Activated naive CD4-positive, alpha-beta T cell treated with anti-CD3 and anti-CD28 coated beads, Interleukin-2, amount 50 U/mL, for 72 hours (primary cell): ENCODE measurements at regions not wholly inside any gene's neighbourhood (a gene's known extent, or its start where the extent isn't known, plus 50 kb on each side); places are given as distances from the start of the nearest gene placed in this dataset.
A peak's percentile ranks its signal among the peaks of the same experiment; 100 is the strongest.

ENCODE experiments used
- ATAC-seq, 2 donors: fragments of 150-1000 bp; cut with Tn5 transposase; 2 replicates each; pipeline ENCODE4 v1.10.0; 2021; ENCODE audit warnings: mild to moderate bottlenecking in 2 of 2, moderate library complexity in 2 of 2
- DNase-seq, 2 donors: peaks; one replicate each; pipeline ENCODE4 v3.0.0; 2021 to 2022; ENCODE audit warnings: low spot score in 2 of 2
- H3K27ac Mint-ChIP-seq, 2 donors: one replicate each; pipeline ENCODE4 v1.8.0; 2022; ENCODE audit warnings: mild to moderate bottlenecking in 2 of 2, mixed read lengths in 2 of 2
- H3K36me3 Mint-ChIP-seq, 2 donors: one replicate each; pipeline ENCODE4 v1.8.0; 2022; ENCODE audit warnings: mixed read lengths in 2 of 2
- H3K9me3 Mint-ChIP-seq, 2 donors: one replicate each; pipeline ENCODE4 v1.8.0; 2022; ENCODE audit warnings: mixed read lengths in 2 of 2

DNA sequence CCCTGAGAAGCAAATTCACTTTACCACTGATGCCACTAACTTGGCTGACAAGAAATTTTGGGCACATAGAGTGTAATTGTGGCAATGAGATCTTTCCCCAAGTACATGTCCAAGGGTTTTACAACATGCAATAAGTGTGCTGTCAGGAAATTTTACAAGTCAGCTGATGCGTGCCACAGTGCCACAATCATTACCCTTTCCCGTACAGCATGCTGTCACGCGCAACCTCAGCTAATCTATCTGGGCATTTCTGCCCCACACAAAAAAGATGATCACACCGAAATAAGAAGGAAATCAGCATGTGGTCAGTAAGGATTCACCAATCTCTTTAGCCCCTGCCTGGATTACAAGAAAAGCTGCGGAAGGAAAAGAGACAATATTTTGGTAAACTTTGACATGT, 163.6 kb upstream of the PREP start:
- no peak overlapping the region for H3K27ac Mint-ChIP-seq
- H3K36me3 Mint-ChIP-seq: no peaks in the 10 kb centered on the region
- ATAC-seq (no peak), DNase-seq (no peak)
- peaks cover 2 to 19% of the 10 kb centered on the region in 2 donors for H3K9me3 Mint-ChIP-seq

DNA sequence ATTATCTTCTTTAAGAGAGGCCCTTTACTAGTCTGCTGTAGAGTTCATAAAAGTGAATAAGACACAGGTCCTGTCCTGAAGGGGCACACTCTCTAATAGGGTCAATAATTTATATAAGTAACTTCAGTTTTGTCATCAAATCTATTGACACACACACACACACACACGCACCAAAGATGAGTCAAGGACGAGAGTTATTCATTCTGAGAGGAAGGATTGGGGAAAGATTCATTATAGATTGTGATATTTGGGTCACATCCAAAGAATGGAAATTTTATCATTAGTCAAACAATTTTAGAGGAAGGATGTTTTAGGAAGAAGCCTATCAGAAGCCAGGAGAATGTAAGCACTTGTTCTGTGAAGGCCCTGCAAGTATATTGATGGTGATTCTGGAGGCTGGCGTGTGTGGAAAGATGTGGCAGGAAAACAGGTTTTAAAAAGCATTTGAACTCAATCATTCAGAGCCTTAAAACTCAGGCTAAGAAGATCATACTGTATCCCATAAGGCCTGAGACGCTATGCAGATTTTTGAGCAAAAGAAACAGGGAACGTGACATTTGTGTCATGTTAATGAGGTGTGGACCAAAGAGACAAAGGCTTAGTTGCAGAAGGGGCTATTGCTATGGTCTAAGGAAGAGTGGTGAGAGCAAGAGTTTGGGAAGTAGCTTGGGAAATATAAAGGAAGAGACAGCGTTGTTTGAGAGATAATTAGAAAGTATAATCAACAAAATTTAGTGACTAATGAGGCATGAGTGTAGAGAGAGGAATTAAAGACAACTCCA, 161.4 kb upstream of the PREP start:
- H3K36me3 Mint-ChIP-seq: no peaks in the 10 kb centered on the region
- no peak for ATAC-seq

DNA sequence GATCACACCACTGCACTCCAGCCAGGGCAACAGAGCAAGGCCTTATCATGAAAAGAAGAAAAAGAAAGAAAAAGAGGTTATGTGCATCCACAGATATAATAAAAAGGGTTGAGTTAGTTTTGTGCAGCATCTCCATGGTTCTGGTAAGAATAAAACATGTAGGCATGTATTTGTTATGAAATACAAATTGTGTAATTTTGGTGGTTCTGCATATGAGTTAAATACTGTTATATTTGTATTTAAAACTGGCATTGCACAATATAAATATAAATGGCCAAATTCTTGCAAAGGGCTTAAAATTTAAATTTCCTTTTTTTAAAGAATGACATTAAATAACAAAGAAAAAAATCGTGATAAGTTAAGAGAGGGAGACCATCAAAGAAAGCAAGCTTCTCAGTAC, 159.1 kb upstream of the PREP start:
- Mint-ChIP-seq H3K27ac (no peak overlapping the region), H3K9me3 (peaks cover 2 to 19% of the 10 kb centered on the region in 2 donors), H3K36me3 (no peaks in the 10 kb centered on the region)
- DNase-seq (no peak), ATAC-seq (no peak)

More for the DNA sequence above, 161.4 kb upstream of the PREP start:
- DNase-seq: no peak
- no peak overlapping the region for H3K27ac Mint-ChIP-seq
- H3K9me3 Mint-ChIP-seq: peaks cover 2 to 19% of the 10 kb centered on the region in 2 donors

DNA sequence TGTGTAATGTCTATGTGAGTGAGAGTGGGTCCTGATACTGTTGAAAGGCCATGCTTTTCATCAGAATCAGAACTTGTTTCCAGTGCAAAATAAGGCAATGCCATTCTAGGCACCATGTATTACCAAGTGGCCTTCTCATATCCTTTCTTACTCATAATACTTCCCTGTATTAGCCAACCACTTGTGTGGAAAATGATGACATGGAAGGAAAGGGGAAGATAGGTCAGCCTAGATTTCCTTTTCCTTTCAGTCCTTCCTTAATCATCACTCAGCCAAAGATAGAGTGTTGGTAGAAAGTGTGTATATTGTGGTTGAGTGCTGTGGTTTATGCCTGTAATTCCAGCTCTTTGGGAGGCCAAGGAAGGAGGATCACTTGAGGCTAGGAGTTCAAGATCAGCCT, 158.6 kb upstream of the PREP start:
- no peak for ATAC-seq
- H3K36me3 Mint-ChIP-seq: no peaks in the 10 kb centered on the region

DNA sequence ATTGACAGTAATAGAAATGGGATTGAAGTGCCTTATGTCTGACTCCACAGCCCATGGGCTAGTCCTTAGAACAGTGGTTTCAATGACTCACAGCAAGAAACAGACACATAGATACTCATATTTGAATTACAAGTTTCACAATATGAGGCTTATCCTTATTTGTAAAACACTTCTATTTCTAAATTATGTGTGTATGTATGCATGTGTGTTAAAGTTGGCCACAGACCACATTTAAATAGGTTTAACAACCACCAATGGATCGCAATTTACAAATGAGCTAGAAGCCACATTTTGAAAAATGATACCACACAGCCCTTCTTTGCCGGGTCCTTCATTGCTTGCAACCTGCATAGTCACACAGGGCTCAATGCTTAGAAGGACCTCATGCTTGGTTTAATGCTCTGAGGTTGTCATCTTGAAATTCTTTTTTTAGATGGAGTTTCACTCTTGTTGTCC, 157.8 kb upstream of the PREP start:
- peaks cover 2 to 19% of the 10 kb centered on the region in 2 donors for H3K9me3 Mint-ChIP-seq
- ATAC-seq: peak; percentile 72 to 97
- peak in 1 of 2 donors; percentile 4 for DNase-seq
- peaks cover 0 to 7% of the 10 kb centered on the region in 2 donors for H3K36me3 Mint-ChIP-seq
- no peak overlapping the region for H3K27ac Mint-ChIP-seq

More for the DNA sequence above, 158.6 kb upstream of the PREP start:
- H3K9me3 Mint-ChIP-seq: peaks cover 2 to 19% of the 10 kb centered on the region in 2 donors
- no peak overlapping the region for H3K27ac Mint-ChIP-seq
- DNase-seq: no peak

DNA sequence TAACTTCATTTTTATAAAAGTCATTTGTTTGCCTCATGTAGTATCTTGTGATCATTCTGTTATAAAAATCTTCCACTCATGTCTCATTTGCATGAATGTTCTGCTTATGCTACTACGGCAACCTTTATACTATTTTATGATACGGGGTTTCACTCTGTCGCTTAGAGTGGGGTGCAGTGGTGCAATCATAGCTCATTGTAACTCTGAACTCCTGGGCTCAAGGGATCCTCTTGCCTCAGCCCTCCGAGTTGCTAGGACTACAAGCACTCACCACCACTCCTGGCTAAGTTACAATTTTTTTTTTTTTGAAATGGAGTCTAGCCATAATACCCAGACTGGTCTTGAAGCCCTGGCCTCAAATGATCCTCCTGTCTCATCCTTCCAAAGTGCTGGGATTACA, 154.4 kb upstream of the PREP start:
- peaks cover 0 to 7% of the 10 kb centered on the region in 2 donors for H3K36me3 Mint-ChIP-seq
- ATAC-seq (no peak), DNase-seq (no peak)
- no peak overlapping the region for H3K27ac Mint-ChIP-seq
- peaks cover 2 to 4% of the 10 kb centered on the region in 2 donors for H3K9me3 Mint-ChIP-seq

DNA sequence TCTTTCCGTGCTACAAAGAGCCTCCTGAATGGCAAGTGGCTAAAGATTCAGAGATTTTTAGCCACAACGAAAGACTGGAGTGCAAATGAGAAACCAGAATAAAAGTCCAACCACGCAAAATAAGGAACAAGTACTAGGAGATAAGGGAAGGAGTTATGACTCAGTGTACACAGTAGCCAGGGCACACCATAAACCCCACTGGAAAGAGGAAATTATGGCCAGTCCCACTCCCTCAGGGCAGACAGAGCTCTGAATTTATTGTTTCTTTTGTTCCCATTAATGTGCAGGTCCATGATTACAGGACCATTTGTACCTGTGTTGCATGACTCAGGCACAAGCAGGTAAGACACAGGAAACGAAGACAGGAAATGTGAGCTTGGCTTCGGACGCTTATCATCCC, 150.3 kb upstream of the PREP start:
- ATAC-seq (no peak), DNase-seq (no peak)
- no peaks in the 10 kb centered on the region for H3K9me3 Mint-ChIP-seq
- H3K36me3 Mint-ChIP-seq: peaks cover 0 to 7% of the 10 kb centered on the region in 2 donors
- H3K27ac Mint-ChIP-seq: no peak overlapping the region

DNA sequence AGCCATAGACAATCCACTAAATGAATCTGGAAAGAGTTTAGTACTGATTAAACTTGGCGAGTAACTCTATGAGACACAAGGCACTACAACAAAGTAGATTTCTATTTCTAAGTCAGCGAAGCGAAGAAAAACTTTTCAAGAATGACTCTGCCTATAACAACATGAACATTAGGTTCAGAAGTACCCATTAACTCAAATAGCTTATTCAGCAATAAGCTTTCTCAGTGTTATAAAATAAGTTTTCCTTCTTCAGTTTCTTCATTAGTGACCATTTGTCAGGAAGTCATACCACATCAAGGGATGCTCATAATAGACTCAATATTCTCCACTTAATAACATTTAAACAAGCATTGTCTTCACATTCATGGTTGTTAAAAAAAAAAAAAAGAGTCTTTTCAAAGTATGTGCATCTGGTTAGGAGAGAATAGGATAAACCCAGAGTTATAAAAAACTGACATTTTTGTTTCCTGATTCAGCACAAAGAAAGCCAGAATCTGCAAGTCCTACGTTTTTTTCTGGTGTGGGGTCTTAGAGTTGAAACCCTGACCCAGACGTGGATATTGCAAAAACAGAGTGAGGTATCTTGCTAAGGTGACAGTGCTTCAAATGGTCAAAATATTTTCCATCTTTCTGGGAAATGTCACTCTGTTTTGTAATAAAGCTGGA, 148.2 kb upstream of the PREP start:
- ATAC-seq (no peak), DNase-seq (no peak)
- Mint-ChIP-seq H3K36me3 (peaks cover 0 to 3% of the 10 kb centered on the region in 2 donors), H3K9me3 (no peaks in the 10 kb centered on the region), H3K27ac (no peak overlapping the region)

DNA sequence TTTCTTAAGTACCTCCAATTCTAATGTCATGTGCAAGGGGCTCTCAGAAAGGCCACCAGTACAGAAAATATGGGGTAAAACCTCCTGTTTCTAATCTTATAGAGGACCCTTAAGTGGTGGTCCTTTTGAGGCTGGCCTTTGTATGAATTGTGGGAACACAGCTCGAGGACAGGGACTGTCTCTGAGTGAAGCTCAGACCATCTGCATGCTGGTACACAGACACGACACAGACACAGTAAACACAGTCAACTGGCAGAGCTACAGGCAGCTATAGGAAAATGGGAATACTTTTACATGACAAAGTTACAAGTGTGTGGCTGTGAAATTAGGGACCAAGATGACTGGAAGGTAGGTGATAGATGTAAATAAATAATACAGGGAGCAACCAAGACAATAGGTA, 143.9 kb upstream of the PREP start:
- H3K9me3 Mint-ChIP-seq: no peaks in the 10 kb centered on the region

DNA sequence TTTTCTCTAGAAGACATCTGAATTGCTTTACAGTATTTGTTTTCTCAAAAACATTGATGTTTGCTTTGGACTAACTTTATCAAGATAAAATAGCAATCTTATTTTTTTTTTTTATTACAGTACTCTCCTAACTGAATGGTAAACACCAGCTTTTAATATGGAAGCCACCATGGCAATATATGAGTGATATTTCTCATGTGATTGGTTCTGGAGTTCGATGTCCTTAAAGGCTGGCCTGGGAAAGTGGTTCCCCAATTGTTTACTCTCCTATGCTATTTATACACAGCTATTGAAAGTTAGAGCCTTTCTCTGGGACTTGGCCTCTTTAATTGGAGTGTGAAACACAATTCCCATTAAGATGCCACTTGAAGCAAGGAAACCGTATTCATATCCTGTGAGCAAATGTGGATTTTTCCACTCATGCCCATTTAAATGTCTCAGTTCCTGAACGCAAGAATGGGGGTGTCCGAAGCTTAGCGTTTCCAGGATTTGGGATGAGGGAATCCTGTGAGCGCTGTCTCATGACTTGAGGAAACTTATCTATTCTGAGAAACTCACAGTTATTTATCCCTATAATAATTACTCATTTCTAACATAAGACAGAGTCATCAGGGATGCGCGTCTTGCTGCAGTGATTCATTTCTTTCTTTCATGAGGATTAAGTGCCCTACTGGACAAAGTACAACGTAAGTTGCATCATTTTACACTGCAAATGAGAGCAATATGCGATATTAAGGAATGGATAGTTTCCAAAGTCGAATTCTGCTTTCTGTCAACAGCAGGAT, 143.3 kb upstream of the PREP start:
- Mint-ChIP-seq H3K27ac (no peak overlapping the region), H3K36me3 (no peaks in the 10 kb centered on the region), H3K9me3 (no peaks in the 10 kb centered on the region)
- ATAC-seq: no peak
- DNase-seq: no peak

More for the DNA sequence above, 143.9 kb upstream of the PREP start:
- no peaks in the 10 kb centered on the region for H3K36me3 Mint-ChIP-seq
- ATAC-seq (no peak), DNase-seq (no peak)
- H3K27ac Mint-ChIP-seq: no peak overlapping the region

DNA sequence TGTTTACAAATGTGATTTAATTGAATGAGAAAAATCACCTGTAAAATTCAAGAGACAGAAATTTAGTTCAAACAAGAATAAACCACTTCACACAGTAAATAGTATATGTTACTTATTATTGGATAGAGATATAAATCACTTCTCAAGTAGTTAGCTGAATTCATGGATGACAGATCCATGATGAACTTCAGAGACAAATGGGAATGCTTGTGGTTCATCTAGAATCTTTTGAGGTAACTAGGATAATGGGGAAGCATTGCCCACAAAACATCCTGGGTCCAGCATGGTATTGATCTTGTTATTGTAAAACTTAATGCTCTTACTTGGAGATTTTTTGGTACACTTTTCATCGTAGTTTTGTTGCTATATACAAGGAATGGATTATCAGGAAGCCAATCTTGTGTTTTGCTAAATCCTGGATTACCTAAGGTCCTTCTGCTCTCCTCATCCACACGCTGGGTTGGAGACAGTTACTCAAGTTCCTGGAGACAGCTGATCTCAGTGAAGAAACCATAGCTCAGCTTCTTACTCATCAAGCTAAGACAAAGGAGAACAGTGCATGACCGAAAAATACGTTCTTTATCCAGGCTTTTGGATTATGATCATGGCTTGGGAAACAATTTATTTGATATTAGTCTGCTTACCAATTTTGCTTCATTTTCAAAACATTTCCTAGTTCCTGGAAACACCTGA, 142.5 kb upstream of the PREP start:
- Mint-ChIP-seq H3K27ac (no peak overlapping the region), H3K36me3 (no peaks in the 10 kb centered on the region), H3K9me3 (no peaks in the 10 kb centered on the region)
- DNase-seq (no peak), ATAC-seq (no peak)

DNA sequence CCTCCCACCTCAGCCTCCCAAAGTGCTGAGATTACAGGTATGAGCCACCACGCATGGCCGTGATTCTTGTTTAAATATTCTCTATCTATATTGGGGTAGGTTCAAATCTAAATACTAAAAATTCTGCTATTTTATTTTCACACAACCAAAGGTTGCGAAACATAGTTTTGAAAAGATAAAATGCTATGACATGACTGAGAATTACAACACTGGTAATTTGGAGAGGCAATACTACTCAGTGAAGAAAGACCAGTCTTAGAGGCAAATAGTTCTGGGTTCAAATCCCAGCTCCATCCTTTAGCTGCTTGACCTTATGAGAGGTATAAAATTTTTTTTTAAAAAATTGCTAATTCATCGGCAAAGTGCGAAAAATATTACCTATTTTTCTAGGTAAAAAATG, 137.0 kb upstream of the PREP start:
- no peak overlapping the region for H3K27ac Mint-ChIP-seq
- ATAC-seq (no peak), DNase-seq (no peak)
- no peaks in the 10 kb centered on the region for H3K36me3 Mint-ChIP-seq
- no peaks in the 10 kb centered on the region for H3K9me3 Mint-ChIP-seq

DNA sequence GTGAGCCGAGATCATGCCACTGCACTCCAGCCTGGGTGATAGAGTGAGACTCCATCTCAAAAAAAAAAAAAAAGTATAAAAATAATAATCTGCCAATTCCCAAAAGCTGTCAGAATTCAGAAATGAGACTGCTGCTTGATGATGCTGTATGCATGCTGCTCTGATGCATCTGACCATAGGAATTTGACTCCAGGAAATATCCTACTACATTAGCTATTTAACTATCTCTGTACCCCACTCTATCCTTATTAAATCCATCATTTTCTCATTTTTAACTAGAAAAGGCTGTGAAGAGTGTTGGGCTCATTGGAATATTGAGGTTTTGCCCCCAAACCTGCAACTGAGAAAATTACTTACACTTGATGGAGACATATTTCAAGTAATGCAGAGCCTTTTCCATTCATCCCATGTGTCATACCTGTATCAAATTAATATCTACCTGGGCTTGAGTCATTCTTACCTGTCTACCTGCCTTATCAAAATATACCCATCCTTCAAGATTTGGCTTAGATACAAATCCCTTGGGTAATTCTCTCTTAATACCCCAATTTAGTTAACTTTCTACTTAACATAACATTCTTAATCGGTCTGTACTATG, 135.2 kb upstream of the PREP start:
- no peak for DNase-seq
- no peak for ATAC-seq
- no peaks in the 10 kb centered on the region for H3K9me3 Mint-ChIP-seq
- H3K27ac Mint-ChIP-seq: no peak overlapping the region
- H3K36me3 Mint-ChIP-seq: no peaks in the 10 kb centered on the region

DNA sequence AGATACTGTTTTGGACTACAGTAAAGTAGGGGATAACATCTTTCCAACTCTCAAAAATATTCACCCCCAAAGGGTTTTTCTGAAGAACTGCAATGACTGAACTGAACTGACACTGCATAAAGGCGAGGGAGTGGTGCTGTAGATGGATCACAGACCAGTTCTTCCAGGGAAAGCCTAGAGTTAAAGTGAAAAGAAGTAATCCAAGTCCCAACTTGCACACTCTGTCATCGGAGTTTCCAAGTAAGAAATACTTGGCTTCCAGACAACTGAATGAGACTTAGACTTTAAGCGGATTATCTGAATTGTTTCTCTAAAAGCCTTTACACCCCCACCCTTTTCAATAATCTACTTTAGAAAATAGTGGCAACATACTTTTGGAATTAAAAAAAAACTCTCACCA, 134.1 kb upstream of the PREP start:
- H3K9me3 Mint-ChIP-seq: no peaks in the 10 kb centered on the region
- no peaks in the 10 kb centered on the region for H3K36me3 Mint-ChIP-seq
- ATAC-seq (no peak), DNase-seq (no peak)
- no peak overlapping the region for H3K27ac Mint-ChIP-seq

DNA sequence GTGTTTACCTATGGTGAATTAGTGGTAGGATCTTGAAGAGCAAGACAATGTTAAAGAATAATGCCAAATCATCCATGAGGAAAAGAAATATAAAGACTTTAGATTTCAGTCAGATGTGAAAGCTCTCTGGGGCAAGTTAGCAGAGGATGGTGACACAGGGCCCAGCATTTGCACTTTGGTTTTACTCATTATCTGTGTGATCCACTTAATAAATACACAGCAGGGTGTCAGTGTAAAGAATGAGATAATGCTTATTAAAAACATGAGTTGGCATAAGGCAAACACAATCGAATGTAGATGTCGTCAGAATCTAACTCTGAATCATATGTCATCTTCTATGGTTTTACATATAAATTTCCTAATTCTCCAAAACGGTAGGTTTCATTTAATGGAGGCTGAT, 130.4 kb upstream of the PREP start:
- H3K27ac Mint-ChIP-seq: no peak overlapping the region
- DNase-seq (no peak), ATAC-seq (no peak)
- no peaks in the 10 kb centered on the region for H3K9me3 Mint-ChIP-seq
- no peaks in the 10 kb centered on the region for H3K36me3 Mint-ChIP-seq

DNA sequence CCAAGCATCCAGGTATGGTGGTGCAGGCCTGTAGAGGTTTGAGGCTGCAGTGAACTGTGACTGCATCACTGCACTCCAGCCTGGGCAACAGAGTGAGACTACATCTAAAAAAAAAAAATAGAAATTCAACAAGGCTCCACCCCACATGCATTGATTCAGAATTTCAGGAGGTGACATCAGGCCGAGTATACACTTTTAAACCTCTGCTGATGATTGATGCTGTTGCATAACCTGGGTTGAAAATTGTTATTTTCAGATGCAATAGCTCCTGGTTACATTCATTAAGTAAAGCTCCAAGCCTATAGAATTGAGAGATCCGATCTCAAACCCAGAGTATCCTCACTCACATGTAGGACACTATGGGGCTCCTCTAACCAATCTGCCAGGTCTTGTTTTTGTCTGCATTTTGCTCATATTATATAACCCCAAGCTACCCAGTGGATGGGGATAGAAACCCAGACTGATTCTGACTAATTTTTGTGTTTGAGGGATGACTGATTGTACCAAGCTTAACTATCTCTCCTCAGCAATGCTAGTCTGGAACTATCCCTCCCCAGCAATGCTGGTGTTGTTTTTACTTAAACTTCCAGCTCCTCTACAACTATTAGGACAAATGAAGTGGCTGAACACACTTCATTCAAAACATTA, 123.5 kb upstream of the PREP start:
- Mint-ChIP-seq H3K36me3 (no peaks in the 10 kb centered on the region), H3K27ac (no peak overlapping the region), H3K9me3 (no peaks in the 10 kb centered on the region)
- DNase-seq: no peak
- peak in 1 of 2 donors; percentile 37 for ATAC-seq
